ENCODE measurements at regions not wholly inside any gene's neighbourhood (a gene's known extent, or its start where the extent isn't known, plus 50 kb on each side); places are given as distances from the start of the nearest gene placed in this dataset.

GRCh38 chr1:55774446-55774845, 559.3 kb upstream of the USP24 start:
- ATAC-seq (no peak), DNase-seq (ENCODE audit: low spot score) (no peak), FAIRE-seq (no peak)
- no peak overlapping the region for H3K9ac ChIP-seq (ENCODE audit: insufficient read depth, low read depth, low read length)
- no TSS peak for BruUV-seq (replicated peaks)
- no peaks in the 10 kb centered on the region for H3K4me1 ChIP-seq (ENCODE audit: insufficient read depth, low read length)
- no peaks in the 10 kb centered on the region for H4K20me1 ChIP-seq (ENCODE audit: insufficient read depth, low read length)
- ChIA-PET CTCF (ENCODE audit: low intra/inter-chr PET ratio, low total read pairs) (no interaction called here), POLR2A (no interaction called here)
- intact Hi-C loops (cut with micrococcal nuclease; ENCODE audit: unreplicated experiment) (no loop called here), in situ Hi-C loops (cut with HindIII; ENCODE audit: extremely low pct_ligation_motif_present, low pct_unique_long_range_greater_than_20kb) (no loop called here)
- no peaks in the 10 kb centered on the region for H3K36me3 ChIP-seq (replicated peaks in 1 of 2; ENCODE audit: control insufficient read depth in 1 of 2, insufficient read depth in 2 of 2, low read length in 2 of 2)
- no peaks in the 10 kb centered on the region for H3K27me3 ChIP-seq (ENCODE audit: control insufficient read depth in 1 of 2, insufficient read depth in 2 of 2, low read length in 2 of 2)
- WGBS (ENCODE audit: low lambda C conversion rate), result 17% methylated on average over 2 of the region's 3 CpGs
- no peak overlapping the region for H3K4me3 ChIP-seq (replicated peaks in 1 of 3; ENCODE audit: insufficient read depth in 1 of 3, low read depth in 2 of 3, low read length in 3 of 3)
- TF ChIP-seq GPBP1L1 (CRISPR knock-in tag; IDR thresholded peaks at IDR 0.05) (no peak), E2F2 (CRISPR knock-in tag; IDR thresholded peaks at IDR 0.05; ENCODE audit: borderline replicate concordance) (no peak), ZNF543 (CRISPR knock-in tag; IDR thresholded peaks at IDR 0.05) (no peak), ZKSCAN5 (CRISPR knock-in tag; IDR thresholded peaks at IDR 0.05) (no peak), ARHGAP35 (CRISPR knock-in tag; IDR thresholded peaks at IDR 0.05; ENCODE audit: borderline replicate concordance) (no peak), GTF3A (CRISPR knock-in tag; conservative IDR thresholded peaks at IDR 0.05) (no peak), ZNF563 (CRISPR knock-in tag; IDR thresholded peaks at IDR 0.05) (no peak), ZNF331 (CRISPR knock-in tag; IDR thresholded peaks at IDR 0.05) (no peak), GZF1 (CRISPR knock-in tag; IDR thresholded peaks at IDR 0.05) (no peak), RXRA (CRISPR knock-in tag; IDR thresholded peaks at IDR 0.05) (no peak), ZMAT3 (CRISPR knock-in tag; conservative IDR thresholded peaks at IDR 0.05) (no peak), KLF9 (CRISPR knock-in tag; IDR thresholded peaks at IDR 0.05; ENCODE audit: low read depth) (no peak), NPAS2 (CRISPR knock-in tag; IDR thresholded peaks at IDR 0.05; ENCODE audit: borderline replicate concordance) (no peak), ZBTB46 (CRISPR knock-in tag; IDR thresholded peaks at IDR 0.05; ENCODE audit: borderline replicate concordance) (no peak), AGO1 (IDR thresholded peaks at IDR 0.05; ENCODE audit: low read depth, low read length, poor library complexity, severe bottlenecking) (no peak), ATRX (CRISPR knock-in tag; IDR thresholded peaks at IDR 0.05; ENCODE audit: borderline replicate concordance) (no peak), ZNF746 (CRISPR knock-in tag; IDR thresholded peaks at IDR 0.05) (no peak)
- no peak overlapping the region for H2AFZ ChIP-seq (ENCODE audit: low read length)
- no peaks in the 10 kb centered on the region for H3K79me2 ChIP-seq (ENCODE audit: insufficient read depth, low read length)
- no peak overlapping the region for H3K27ac ChIP-seq (ENCODE audit: extremely low read length, insufficient read depth, low read length)
- no peaks in the 10 kb centered on the region for H3K9me3 ChIP-seq (ENCODE audit: low read length)
- no peak overlapping the region for H3K4me2 ChIP-seq (ENCODE audit: low read depth, low read length)
